ENCODE measurements at regions not wholly inside any gene's neighbourhood (a gene's known extent, or its start where the extent isn't known, plus 50 kb on each side); places are given as distances from the start of the nearest gene placed in this dataset.

DNA sequence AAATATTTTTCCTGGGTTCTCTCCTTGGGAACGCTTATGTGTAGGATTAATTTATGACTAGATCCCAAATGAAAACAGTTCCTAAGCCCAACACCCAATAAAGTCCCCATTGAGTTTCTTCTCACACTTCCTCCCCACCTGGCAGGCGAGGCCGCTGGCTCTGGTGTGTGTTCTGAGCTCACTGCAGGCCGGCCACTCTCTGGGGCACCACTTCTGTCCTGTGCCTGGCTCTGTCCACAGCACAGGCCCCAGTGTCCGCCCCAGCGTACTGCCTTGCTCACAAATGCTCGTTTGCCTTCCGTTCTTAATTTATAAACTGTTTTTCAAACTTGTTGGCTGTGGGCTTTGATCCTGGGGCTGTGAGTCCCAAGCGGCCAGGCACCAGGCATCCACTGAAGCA, 90.6 kb downstream of the TLR5 start:
- DNase-seq (ENCODE audit: low spot score): no peak

DNA sequence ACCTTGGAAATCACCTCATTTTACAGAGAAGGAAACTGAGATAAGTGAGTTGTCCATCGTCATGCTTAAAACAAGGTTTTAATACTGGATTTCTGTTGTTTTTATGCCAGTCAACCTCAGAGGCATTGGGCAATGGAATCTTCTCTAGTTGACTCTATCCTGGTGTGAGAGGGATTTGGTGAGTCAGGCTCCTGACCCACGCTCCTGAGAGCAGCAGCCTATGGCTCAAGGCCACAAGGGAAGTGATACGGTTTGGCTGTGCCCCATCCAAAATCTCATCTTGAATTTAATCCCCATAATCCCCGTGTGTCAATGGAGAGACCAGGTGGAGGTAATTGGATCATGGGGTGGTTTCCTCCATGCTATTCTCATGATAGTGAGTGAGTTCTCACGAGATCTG, 90.1 kb downstream of the TLR5 start:
- no peak for DNase-seq (ENCODE audit: low spot score)

DNA sequence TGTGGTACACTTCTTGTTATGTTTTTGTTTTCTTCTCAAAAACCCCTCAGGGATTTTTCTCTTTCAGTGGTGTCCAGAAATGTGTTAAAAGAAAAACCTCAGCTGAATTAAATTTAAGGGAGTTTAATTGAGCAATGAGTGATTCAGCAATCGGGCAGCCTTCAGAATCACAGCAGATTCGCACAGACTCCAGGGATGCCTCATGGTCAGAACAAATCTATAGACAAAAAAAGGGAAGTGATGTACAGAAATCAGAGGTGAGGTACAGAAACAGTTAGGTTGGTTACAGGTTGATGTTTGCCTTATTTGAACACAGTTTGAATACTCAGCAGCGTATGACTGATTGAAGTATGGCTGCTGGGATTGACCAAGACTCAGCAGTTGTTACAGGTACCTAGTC, 86.2 kb downstream of the TLR5 start:
- no peak for DNase-seq (ENCODE audit: low spot score)

DNA sequence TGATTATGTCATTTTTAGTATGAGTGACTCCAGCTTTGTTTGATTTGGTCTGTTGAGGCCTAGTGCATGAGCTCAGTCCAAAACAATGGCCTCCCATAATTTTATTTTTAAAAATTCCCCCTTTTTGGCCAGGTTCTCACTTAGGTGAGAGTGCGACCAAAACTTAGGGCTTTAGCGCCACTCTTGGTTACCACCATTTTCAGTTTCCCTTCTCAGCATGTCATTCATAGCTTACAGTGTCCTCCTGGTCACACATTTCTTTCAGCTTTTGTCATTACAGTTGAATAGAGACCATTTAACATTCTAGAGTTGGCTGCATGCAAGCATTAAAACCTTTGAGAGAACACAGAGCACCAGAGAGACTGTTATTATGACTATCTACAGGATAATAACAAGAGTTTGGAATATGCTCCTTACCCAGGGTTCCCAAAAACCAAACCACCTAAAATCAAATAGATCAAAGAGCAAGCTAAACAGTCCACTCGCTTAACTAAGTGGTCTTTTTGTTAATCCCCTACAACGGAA, 85.4 kb downstream of the TLR5 start:
- DNase-seq (ENCODE audit: low spot score): no peak
